ENCODE measurements at regions not wholly inside any gene's neighbourhood (a gene's known extent, or its start where the extent isn't known, plus 50 kb on each side); places are given as distances from the start of the nearest gene placed in this dataset.

GRCh38 chr4:17241835-17242234, 270.1 kb downstream of the QDPR start:
- no peaks in the 10 kb centered on the region for H3K9me1 ChIP-seq (ENCODE audit: control insufficient read depth, extremely low read depth, insufficient read depth, low read length)
- H3K36me3 ChIP-seq (ENCODE audit: control insufficient read depth in 2 of 2, extremely low read depth in 1 of 2, insufficient read depth in 2 of 2, low read length in 2 of 2) = no peaks in the 10 kb centered on the region
- dilution Hi-C loops (cut with MboI; ENCODE audit: extremely low pct_ligation_motif_present, low sequenced_read_pairs) = no loop called here
- no peaks in the 10 kb centered on the region for H3K9me3 ChIP-seq (ENCODE audit: control insufficient read depth, low read depth, low read length)
- H3K9ac ChIP-seq (ENCODE audit: control insufficient read depth, extremely low read depth, insufficient read depth, low read length) = no peak overlapping the region
- DNase-seq (ENCODE audit: low read depth, low spot score) (no peak), FAIRE-seq (no peak)
- H2AFZ ChIP-seq (ENCODE audit: control insufficient read depth, low read length) = no peak overlapping the region
- TF ChIP-seq CTCF (optimal IDR thresholded peaks at IDR 0.05 in 1 of 3, IDR thresholded peaks at IDR 0.05 in 1 of 3, conservative IDR thresholded peaks at IDR 0.05 in 1 of 3; ENCODE audit: extremely low read depth in 1 of 3, insufficient read depth in 2 of 3, low read length in 3 of 3) (no peak), EZH2 (IDR thresholded peaks at IDR 0.05; ENCODE audit: low read length) (no peak)
- no peak overlapping the region for H3K4me2 ChIP-seq (ENCODE audit: control insufficient read depth, extremely low read depth, insufficient read depth, low read depth, low read length)
- H3K27me3 ChIP-seq (ENCODE audit: control insufficient read depth, extremely low read depth, insufficient read depth, low read length) = no peaks in the 10 kb centered on the region
- no peak overlapping the region for H3K27ac ChIP-seq (ENCODE audit: control insufficient read depth, insufficient read depth, low read length)
- no peaks in the 10 kb centered on the region for H3K4me1 ChIP-seq (ENCODE audit: control insufficient read depth, extremely low read depth, insufficient read depth, low read length)
- no peaks in the 10 kb centered on the region for H4K20me1 ChIP-seq (ENCODE audit: control insufficient read depth, extremely low read depth, insufficient read depth, low read length)
- H3K4me3 ChIP-seq (ENCODE audit: control insufficient read depth in 2 of 3, extremely low read depth in 1 of 3, insufficient read depth in 2 of 3, low read depth in 1 of 3, low read length in 3 of 3) = no peak overlapping the region
- no peaks in the 10 kb centered on the region for H3K79me2 ChIP-seq (ENCODE audit: control insufficient read depth, insufficient read depth, low read length)

- no peaks in the 10 kb centered on the region for H3K27me3 ChIP-seq (ENCODE audit: control insufficient read depth, extremely low read depth, insufficient read depth, low read length)
- FAIRE-seq = no peak
Measured at GRCh38 chr4:17238633-17239032, 273.3 kb downstream of the QDPR start.

More at GRCh38 chr4:17238633-17239032, 273.3 kb downstream of the QDPR start:
- no peaks in the 10 kb centered on the region for H4K20me1 ChIP-seq (ENCODE audit: control insufficient read depth, extremely low read depth, insufficient read depth, low read length)
- no peak overlapping the region for H3K9ac ChIP-seq (ENCODE audit: control insufficient read depth, extremely low read depth, insufficient read depth, low read length)
- no peaks in the 10 kb centered on the region for H3K36me3 ChIP-seq (ENCODE audit: control insufficient read depth in 2 of 2, extremely low read depth in 1 of 2, insufficient read depth in 2 of 2, low read length in 2 of 2)
- H3K4me2 ChIP-seq (ENCODE audit: control insufficient read depth, extremely low read depth, insufficient read depth, low read depth, low read length) = no peak overlapping the region
- H3K9me1 ChIP-seq (ENCODE audit: control insufficient read depth, extremely low read depth, insufficient read depth, low read length) = no peaks in the 10 kb centered on the region
- H3K9me3 ChIP-seq (ENCODE audit: control insufficient read depth, low read depth, low read length) = no peaks in the 10 kb centered on the region
- TF ChIP-seq CTCF (optimal IDR thresholded peaks at IDR 0.05 in 1 of 3, IDR thresholded peaks at IDR 0.05 in 1 of 3, conservative IDR thresholded peaks at IDR 0.05 in 1 of 3; ENCODE audit: extremely low read depth in 1 of 3, insufficient read depth in 2 of 3, low read length in 3 of 3) = no peak
- TF ChIP-seq EZH2 (IDR thresholded peaks at IDR 0.05; ENCODE audit: low read length) = no peak
- no peak overlapping the region for H2AFZ ChIP-seq (ENCODE audit: control insufficient read depth, low read length)
- H3K27ac ChIP-seq (ENCODE audit: control insufficient read depth, insufficient read depth, low read length) = no peak overlapping the region
- no peak for DNase-seq (ENCODE audit: low read depth, low spot score)
- no peaks in the 10 kb centered on the region for H3K4me1 ChIP-seq (ENCODE audit: control insufficient read depth, extremely low read depth, insufficient read depth, low read length)
- dilution Hi-C loops (cut with MboI; ENCODE audit: extremely low pct_ligation_motif_present, low sequenced_read_pairs) = no loop called here
- H3K79me2 ChIP-seq (ENCODE audit: control insufficient read depth, insufficient read depth, low read length) = no peaks in the 10 kb centered on the region
- no peak overlapping the region for H3K4me3 ChIP-seq (ENCODE audit: control insufficient read depth in 2 of 3, extremely low read depth in 1 of 3, insufficient read depth in 2 of 3, low read depth in 1 of 3, low read length in 3 of 3)

All from keratinocyte (primary cell).